Astrocyte of the cerebellum (primary cell): ENCODE measurements at regions not wholly inside any gene's neighbourhood (a gene's known extent, or its start where the extent isn't known, plus 50 kb on each side); places are given as distances from the start of the nearest gene placed in this dataset.

ENCODE experiments used
- DNase-seq: peaks from one replicate; pipeline ENCODE4 v3.0.0-alpha.2; 2011; ENCODE audit warnings: low read depth
- H3K4me3 ChIP-seq: 2 replicates; pipeline ENCODE4 v1.5.1; 2011; ENCODE audit warnings: mild to moderate bottlenecking, low read depth, low read length, moderate library complexity
- CTCF ChIP-seq: IDR thresholded peaks from 2 replicates; pipeline ENCODE4 v1.5.1; 2012; ENCODE audit warnings: low read length, low read depth, moderate library complexity, mild to moderate bottlenecking; ENCODE audit errors: missing control alignments
- in situ Hi-C: cut with HindIII; loops from 2 replicates; pipeline ENCODE4 v1.10.0; 2017; ENCODE audit warnings: low sequenced_read_pairs

DNA sequence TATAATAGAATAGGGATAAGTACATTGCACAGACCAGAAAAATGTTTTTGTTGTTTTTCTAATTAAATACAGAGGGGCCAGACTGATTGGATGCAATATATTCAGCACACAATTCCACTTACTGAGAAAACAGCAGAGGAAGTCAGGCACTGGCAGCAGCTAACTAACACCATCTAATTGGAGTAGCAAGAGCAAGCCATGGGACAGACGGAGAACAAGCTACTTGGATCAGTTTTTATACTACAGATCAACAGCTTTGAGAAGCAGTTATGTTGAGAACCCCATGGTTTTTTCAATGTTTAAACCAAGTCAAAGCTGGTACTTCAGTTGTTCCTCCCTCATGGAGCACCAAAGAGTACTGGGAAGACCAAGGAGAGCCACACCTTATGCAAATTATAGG lies 1249.4 kb downstream of the LRFN5 start:
- no peak for TF ChIP-seq CTCF
- no peak overlapping the region for H3K4me3 ChIP-seq
- in situ Hi-C loops: no loop called here
- no peak for DNase-seq

GRCh38 chr14:42855085-42855484 lies 1248.4 kb downstream of the LRFN5 start:
- DNase-seq: no peak
- no peak for TF ChIP-seq CTCF
- in situ Hi-C loops: no loop called here

DNA sequence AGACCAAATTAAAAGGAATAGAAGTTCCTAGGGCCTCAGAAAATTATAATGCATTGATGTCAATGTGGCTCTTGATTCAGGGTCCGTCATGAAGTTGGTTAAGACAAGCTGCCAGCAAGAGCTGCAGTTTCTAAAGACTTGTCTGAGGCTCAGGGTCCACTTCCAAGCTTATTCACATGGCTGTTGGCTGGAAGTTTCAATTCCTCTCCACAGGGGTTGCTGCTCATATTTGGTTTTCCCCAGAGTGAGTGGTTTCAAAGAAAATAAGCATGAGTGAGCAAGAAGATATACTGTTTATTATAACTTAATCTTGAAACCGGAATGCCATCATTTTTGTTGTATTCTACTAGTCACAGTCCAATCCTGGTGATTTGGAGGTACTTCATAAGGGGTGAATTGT lies 1247.4 kb downstream of the LRFN5 start:
- H3K4me3 ChIP-seq: no peak overlapping the region
- no peak for TF ChIP-seq CTCF
- peak; percentile 56 for DNase-seq
- in situ Hi-C loops: no loop called here

More at GRCh38 chr14:42855085-42855484, 1248.4 kb downstream of the LRFN5 start:
- no peak overlapping the region for H3K4me3 ChIP-seq

DNA sequence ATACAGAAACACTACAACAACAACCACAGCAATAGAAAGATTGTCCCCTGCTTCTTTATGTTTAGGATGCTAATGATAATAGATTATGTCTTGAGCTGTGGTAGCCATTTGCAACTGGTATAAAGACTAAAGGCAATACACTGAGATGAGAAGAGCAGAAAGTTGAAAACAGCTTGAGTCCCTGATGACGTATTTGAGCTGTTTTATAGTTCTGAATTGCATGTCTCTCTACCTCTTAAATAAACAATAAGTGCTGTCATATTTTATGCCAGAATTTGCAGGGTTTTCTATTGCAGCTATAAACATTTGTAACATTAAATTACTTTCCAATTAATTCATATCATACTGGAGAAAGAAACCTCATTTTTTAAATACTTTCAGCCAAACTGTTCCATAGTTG lies 1242.0 kb downstream of the LRFN5 start:
- DNase-seq: no peak
- TF ChIP-seq CTCF: no peak
- no peak overlapping the region for H3K4me3 ChIP-seq
- in situ Hi-C loops: no loop called here

- no peak overlapping the region for H3K4me3 ChIP-seq
- no peak for TF ChIP-seq CTCF
- no peak for DNase-seq
- in situ Hi-C loops: no loop called here
Observed at GRCh38 chr14:42814817-42815216, 1208.1 kb downstream of the LRFN5 start.

GRCh38 chr14:42806909-42807315 lies 1200.2 kb downstream of the LRFN5 start:
- DNase-seq: peak; percentile 72
- TF ChIP-seq CTCF: no peak
- H3K4me3 ChIP-seq: no peak overlapping the region
- in situ Hi-C loops: no loop called here

DNA sequence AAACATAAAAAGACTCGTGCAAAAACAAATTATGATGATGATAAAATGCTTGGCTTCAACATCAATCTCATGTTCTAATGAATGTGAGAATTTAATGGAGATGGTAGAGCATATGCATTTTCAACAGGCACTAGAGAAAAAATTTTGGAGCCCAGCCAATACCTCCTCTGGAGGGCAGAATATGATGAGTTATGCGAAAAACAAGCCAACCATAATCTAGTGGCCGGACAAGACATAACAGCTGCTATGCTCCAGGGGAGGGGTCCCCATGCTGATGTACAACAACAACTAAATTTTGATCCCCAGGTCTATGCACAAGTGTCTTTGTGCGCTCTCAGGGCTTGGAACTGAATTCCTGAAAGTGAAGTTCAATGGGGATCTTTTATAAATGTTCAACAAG lies 1197.5 kb downstream of the LRFN5 start:
- TF ChIP-seq CTCF: no peak
- DNase-seq: no peak
- in situ Hi-C loops: no loop called here
- no peak overlapping the region for H3K4me3 ChIP-seq
